ENCODE measurements at regions not wholly inside any gene's neighbourhood (a gene's known extent, or its start where the extent isn't known, plus 50 kb on each side); places are given as distances from the start of the nearest gene placed in this dataset.

DNA sequence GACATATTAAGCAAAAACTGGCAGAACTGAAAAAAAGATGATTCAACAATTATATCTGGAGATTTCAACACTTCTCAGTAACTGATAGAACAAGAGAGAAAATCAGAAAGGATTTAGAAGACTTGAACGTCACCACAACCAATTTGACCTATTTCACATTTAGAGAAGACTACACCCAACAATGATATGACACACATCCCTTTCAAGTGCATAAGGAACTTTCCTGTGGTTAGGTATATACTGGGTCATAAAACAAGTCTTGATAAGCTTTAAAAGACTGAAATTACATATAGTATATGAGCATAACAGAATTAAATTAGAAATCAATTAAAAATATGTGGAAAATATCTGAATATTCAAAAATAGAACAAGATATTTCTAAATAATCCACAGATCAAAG lies 201.2 kb upstream of the HAND2 start:
- TF ChIP-seq, protein P1, sequence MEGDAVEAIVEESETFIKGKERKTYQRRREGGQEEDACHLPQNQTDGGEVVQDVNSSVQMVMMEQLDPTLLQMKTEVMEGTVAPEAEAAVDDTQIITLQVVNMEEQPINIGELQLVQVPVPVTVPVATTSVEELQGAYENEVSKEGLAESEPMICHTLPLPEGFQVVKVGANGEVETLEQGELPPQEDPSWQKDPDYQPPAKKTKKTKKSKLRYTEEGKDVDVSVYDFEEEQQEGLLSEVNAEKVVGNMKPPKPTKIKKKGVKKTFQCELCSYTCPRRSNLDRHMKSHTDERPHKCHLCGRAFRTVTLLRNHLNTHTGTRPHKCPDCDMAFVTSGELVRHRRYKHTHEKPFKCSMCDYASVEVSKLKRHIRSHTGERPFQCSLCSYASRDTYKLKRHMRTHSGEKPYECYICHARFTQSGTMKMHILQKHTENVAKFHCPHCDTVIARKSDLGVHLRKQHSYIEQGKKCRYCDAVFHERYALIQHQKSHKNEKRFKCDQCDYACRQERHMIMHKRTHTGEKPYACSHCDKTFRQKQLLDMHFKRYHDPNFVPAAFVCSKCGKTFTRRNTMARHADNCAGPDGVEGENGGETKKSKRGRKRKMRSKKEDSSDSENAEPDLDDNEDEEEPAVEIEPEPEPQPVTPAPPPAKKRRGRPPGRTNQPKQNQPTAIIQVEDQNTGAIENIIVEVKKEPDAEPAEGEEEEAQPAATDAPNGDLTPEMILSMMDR (conservative IDR thresholded peaks at IDR 0.05; ENCODE audit: low read length): no peak
- TF ChIP-seq EZH2phosphoT487 (IDR thresholded peaks at IDR 0.05; ENCODE audit: borderline replicate concordance): no peak

Data from Loucy (cell line).